GM18951 (cell line): ENCODE measurements at regions not wholly inside any gene's neighbourhood (a gene's known extent, or its start where the extent isn't known, plus 50 kb on each side); places are given as distances from the start of the nearest gene placed in this dataset.
"Not testable (repeated sequence)": the region's sequence is repeated elsewhere in the genome, so short reads cannot be mapped to it uniquely, and the experiment has no call there.

Source experiments
- POLR2A ChIP-seq: IDR thresholded peaks from 4 replicates; pipeline ENCODE4 v1.6.1; 2011; ENCODE audit warnings: mild to moderate bottlenecking; ENCODE audit not compliant: insufficient read length, insufficient read depth; ENCODE audit errors: extremely low read depth
- in situ Hi-C: fragments of 300-500 bp; cut with MboI; formaldehyde crosslinking; loops from one replicate; pipeline ENCODE4 v1.12.0; 2022; ENCODE audit warnings: low sequenced_read_pairs, mixed read lengths, inconsistent platforms; ENCODE audit not compliant: unreplicated experiment

- no peak for TF ChIP-seq POLR2A
- in situ Hi-C loops = no loop called here
These were observed 293.5 kb upstream of the CNR1 start for GRCh38 chr6:88459643-88460042.

DNA sequence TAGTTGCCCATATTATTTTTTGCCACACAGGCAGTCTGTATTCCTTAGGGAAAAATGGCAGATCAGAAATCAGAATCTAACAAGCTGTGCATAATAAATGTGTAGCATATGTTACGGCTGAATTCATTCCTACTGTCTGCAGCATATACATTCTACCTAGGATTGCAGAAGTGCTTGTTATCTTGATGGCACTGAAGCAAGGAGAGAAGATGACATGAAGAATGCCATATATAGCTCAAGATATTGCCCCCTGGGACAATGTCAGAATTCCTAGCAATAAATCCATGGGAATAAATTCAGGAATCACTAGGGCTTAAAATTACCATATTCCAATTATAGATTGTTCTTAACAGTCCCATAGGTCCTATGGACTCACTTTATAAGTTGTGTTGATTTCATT, 293.0 kb upstream of the CNR1 start:
- in situ Hi-C loops = no loop called here
- TF ChIP-seq POLR2A = no peak

- TF ChIP-seq POLR2A = no peak
- in situ Hi-C loops = no loop called here
These were observed 292.5 kb upstream of the CNR1 start for GRCh38 chr6:88458662-88459061.

DNA sequence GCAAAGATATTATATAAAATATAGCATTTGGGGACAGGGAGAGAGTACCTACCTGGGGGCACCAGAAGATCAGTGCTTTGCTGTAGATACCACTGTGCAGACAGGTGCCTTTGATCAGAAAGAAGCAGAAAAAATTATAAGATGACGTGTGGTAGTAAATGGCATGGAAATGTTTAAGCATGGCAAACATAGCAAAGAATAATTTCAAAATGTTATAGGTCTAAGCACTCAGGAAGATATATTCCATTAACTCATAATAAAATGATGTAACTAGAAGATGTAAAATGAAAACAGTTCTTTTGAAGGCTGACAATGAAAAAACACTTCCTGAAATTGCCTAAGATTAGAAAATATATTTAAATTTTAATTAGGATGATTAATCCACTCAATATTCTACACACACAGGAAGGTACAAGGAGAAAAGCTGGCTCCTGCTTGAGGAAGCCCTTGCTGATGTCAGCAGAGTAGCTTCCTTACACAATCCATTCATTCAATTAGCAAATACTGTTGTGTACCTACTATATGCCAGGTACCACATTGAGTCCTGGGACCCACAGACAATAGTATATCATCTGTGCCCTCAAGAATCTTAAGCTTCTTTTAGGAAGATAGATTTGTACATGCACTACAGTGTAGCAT, 290.2 kb upstream of the CNR1 start:
- in situ Hi-C loops = no loop called here
- no peak for TF ChIP-seq POLR2A

- TF ChIP-seq POLR2A = no peak
- in situ Hi-C loops = no loop called here
These were observed 289.2 kb upstream of the CNR1 start for GRCh38 chr6:88455317-88455716.

DNA sequence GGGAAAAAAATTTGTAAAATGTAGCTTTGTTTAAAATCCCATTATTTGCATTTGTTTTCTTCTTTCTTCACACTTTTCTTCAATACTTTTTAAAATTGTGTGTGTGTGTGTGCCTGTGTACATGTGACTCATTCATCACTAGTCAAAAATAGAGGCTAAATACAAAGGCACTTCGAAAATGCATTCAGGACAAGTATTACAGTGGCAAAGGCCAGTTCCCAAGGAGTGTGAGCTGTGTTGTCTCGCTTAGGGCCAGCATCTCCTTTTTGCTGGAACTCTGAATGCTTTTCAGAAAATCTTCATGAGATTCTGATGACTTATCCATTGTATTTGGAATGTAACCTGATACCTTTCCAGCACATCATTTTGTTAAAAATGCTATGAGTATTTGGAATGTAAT, 288.5 kb upstream of the CNR1 start:
- TF ChIP-seq POLR2A = no peak
- in situ Hi-C loops = no loop called here

DNA sequence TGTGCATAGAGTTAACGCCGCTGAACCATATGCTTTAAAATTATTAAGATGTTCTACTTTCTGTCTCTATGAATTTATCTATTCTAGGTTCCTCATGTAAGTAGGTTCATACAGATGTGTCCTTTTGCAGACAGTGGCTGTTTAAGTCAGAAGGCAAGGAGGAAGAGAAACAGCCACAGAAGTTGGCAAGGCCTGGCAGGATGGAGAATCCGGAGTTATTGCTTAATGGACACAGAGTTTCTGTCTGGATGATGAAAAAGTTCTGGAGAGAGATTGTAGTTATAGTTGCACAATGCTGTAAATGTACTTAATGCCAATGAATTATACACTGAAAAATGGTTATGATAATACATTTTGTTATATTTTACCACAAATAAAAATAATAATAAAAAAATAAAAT, 283.6 kb upstream of the CNR1 start:
- in situ Hi-C loops = no loop called here
- TF ChIP-seq POLR2A = no peak

- TF ChIP-seq POLR2A = no peak
- in situ Hi-C loops = no loop called here
These were observed 279.2 kb upstream of the CNR1 start for GRCh38 chr6:88445188-88445965.

DNA sequence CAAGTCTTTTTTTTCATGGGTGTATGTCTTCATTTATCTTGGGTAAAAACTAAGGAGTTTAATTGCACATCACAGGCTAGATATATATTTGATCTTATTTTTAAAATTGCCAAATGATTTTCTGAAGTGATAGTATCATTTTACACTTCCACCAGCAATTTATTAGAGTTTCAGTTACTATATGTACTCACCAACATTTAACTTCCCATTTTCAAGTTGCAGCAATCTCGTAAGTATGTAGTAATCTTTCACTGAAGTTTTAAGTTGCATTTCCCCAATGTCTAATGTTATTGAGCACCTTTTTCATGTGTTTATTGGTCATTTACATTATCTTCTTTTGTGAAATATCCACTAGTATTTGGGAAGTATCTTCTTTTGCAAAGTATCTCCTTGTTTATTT, 277.4 kb upstream of the CNR1 start:
- in situ Hi-C loops = no loop called here
- TF ChIP-seq POLR2A = no peak

GRCh38 chr6:88442737-88443136, 276.6 kb upstream of the CNR1 start:
- in situ Hi-C loops = no loop called here
- no peak for TF ChIP-seq POLR2A

- no peak for TF ChIP-seq POLR2A
- in situ Hi-C loops = no loop called here
These were observed 275.2 kb upstream of the CNR1 start for GRCh38 chr6:88441346-88441745.

GRCh38 chr6:88428068-88428467, 261.9 kb upstream of the CNR1 start:
- TF ChIP-seq POLR2A = no peak
- in situ Hi-C loops = no loop called here

GRCh38 chr6:88426005-88426404, 259.9 kb upstream of the CNR1 start:
- no peak for TF ChIP-seq POLR2A
- in situ Hi-C loops = no loop called here

- no peak for TF ChIP-seq POLR2A
- in situ Hi-C loops = no loop called here
These were observed 256.7 kb upstream of the CNR1 start for GRCh38 chr6:88422831-88423230.

DNA sequence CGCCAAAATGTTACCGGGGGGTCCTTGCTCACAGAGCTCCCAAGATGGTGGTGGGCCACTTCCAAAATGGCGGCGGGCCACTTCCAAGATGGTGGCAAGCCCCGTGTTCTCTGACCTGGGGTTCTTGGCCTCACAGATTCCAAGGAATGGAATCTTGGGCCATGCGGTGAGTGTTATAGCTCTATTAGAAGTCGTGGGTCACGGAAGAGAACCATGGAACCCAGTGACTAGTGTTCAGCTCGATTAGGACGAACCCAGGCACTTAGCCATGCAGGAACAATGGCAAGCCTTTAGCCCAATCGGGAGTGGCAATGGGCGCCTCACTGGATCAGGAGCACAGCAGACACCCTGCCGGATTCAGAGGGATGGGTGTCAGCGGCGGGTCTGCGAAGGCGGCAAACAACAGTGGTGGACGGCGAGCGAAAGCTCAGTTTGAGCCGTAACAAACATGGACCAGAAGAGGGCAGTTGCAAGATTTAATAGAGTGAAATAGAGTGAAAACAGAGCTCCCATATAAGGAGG, 254.9 kb upstream of the CNR1 start:
- in situ Hi-C loops = not testable (repeated sequence)

GRCh38 chr6:88418921-88419810, 253.0 kb upstream of the CNR1 start:
- in situ Hi-C loops = not testable (repeated sequence)

GRCh38 chr6:88417361-88417760, 251.2 kb upstream of the CNR1 start:
- in situ Hi-C loops = not testable (repeated sequence)
